GM19468 (cell line): ENCODE measurements at regions not wholly inside any gene's neighbourhood (a gene's known extent, or its start where the extent isn't known, plus 50 kb on each side); places are given as distances from the start of the nearest gene placed in this dataset.
"Not testable (repeated sequence)": the region's sequence is repeated elsewhere in the genome, so short reads cannot be mapped to it uniquely, and the experiment has no call there.

Experiments used
- ATAC-seq: cut with Tn5 transposase; IDR thresholded peaks from one replicate; pipeline ENCODE4 v1.9.1; 2021; ENCODE audit warnings: mild to moderate bottlenecking, moderate library complexity, moderate number of reproducible peaks; ENCODE audit not compliant: unreplicated experiment; ENCODE audit errors: extremely low read depth

DNA sequence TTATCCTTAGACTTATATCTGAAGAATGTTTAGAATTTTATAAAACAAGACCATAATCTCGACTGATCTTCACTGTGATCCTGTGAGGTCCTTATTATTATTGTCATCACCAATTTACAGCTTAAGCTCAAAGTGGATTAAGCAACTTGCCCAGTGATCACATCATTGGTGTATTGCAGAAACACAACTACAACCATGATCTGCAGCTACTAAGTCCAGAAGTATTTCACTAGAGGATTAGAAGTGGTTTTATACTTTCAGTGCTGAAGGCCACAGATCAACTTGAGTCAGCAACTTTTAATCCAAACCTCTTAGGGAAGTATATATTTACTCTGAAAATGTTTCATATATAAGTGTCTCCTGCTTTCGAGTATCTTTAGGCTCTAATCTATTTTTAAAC lies 624.3 kb upstream of the SOX9 start:
- ATAC-seq: no peak

DNA sequence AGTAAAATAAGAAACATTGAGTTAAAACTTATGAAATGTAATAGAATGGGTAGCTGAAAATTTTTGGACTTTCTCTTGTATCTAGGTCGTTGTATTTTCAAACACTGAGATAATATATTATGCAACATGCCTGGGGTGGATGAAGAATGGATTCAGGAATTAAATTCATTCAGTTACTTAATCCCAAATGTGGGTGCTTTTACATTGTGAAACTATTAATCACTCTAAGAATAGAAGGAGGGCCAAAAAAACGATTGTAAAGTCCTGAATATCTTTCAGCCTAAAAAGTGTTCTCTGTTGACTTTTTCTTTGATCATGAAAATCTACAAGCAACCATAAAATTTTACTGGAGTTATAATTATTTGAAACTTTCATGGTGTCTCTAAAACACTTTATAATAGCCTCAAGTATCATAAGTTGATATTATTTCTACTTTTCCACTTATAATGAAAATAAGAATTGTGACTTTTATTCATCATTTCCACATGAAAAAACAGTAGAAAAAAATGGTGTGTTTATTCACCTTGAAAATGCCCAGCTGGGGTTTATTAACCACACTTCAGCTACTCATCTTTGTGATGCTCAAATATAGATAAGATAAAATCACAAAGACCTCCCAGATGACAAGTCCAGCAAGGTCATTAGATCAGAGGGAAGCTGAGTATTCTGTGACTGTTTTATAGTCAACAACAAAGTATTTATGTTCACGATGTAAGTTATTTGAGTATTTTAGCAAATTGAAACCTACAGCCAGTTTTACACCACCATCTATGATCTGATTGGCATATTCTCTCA lies 619.9 kb upstream of the SOX9 start:
- ATAC-seq: no peak

DNA sequence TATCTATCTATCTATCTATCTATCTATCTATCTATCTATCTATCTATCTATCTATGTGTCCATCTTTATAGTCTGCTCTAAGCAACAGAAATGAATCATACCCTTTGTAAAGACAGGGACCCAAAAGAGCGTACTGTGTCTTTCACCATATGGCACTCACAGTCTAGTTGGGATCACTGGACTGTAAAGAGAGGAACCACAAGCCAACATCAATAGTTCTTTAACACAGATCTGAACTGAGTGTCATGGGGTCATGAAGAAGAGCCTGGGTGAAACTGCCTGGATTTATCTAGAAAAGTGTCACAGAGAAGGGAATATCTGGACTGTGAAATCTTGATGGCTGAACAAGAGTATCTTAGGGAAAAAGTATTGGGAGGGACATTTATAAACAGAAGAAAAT lies 619.1 kb upstream of the SOX9 start:
- no peak for ATAC-seq

DNA sequence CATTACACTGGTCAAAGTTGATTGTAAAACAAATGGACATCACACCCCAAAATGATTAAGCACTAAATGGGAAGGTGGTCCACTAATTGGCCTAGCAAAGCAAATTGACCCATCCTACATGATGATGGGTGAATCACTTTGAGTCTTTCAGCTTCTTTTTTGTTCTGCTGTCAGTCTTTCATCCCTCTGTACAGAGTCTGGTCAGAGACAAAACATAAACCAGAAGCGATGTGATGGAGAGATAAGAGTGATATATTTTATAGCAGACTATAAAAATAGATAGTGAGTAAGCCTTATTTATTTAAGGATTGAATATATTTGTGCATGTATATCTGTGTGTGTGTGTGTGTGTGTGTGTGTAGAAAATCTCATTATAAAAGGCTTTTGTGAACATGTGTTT lies 618.4 kb upstream of the SOX9 start:
- ATAC-seq: no peak

DNA sequence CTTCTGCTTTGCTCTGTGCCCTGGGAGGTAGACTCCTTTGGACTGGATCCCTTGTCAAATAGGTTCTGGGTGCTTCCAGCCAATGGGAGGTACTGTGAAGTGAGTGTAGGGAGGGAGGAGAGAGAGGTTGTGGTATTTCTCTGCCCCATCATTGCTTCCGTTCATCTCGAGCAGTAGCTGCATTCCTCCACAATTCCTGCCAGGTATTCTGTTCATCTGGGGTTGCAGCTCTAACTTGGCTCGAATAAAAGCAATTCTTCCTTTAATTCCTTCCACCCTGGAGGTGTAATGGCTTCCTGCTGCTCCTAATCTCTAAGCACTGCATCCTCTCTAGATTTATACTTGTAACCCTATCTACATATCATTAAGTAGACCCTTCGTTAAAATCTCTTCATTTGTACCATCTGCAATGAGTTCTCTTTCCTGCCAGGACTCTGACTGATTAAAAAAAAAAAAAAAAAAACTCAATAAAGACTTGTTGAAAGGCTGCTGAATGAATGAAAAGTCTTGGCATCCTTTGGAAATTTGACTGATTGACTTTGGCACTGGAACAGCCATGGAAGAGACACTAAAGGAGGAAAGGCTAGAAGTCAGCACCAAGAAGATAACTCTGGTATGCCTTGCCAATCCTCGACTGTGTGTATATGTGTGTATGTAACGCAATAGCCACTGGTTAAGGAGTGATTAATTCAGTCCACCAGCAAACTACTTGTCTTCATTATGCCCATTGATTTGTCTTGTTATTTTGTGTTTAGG lies 616.9 kb upstream of the SOX9 start:
- no peak for ATAC-seq

DNA sequence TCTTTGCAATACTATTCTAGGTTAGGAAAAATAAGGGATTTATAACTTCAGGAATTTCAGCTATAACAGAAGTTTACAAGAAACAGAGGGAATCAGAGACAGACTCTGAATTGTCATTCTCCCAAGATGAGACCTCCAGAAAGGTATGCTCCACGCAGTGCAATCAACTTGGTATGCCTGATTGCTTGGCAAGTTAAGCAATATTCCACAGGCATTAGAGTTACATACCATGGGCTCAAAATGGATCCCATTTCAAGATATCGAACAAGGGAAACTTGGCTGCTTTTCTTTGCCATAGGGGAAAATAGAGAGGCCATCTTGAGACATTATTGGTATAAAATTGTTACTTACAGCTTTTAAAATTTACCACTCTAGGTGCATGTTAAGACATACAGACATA lies 615.6 kb upstream of the SOX9 start:
- ATAC-seq: no peak

DNA sequence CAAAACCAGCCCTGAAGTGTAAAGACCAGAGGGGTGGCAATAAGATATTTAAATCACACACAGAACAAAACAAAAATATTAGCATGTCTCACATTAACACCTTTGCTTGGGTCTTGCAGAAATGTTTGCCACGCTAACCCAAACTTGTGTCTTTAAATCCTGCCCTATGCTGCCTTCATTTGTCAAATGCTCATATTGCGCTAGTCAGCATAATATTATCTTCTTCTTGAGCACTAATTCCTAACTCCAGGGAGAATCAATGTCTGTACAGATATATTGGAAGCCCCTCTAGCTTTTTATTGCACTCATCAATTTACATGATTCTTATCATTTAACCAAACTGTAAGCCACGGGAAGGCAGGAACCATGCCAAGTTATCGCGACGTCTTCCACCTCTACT lies 614.8 kb upstream of the SOX9 start:
- no peak for ATAC-seq

DNA sequence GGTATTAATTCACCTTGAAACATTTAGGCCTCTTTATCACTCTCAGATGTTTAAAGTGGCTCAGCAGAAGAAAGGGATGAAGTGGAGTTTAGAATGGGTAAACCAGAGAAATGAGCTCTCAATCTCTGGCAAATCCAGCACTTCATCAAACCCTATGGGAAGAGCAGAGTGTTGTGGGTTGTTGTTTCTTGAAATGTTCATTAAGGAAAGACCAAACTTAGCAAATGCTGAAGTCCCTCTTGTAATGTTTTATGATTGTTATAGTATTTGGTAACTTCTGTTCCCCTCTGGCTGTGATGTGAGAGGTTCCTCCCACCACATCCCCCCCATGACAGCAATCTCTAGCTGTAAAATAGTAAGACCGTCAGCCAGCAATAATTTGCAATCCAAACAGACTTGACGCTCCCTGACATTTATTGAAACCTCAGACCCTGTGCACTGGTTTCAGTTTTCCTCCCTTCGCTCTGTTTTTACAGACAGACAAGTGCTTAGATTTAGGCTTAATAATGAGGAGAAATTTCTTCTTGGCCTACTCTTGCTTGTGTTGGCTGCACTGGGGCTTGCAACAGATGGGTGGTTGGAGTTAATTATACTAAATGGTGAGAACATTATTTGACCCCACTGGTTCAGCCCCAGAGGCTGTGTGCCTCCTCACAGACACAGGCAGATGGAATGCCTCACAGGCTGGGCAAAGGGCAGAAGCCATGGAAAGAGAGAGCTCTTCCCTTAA lies 609.4 kb upstream of the SOX9 start:
- no peak for ATAC-seq

DNA sequence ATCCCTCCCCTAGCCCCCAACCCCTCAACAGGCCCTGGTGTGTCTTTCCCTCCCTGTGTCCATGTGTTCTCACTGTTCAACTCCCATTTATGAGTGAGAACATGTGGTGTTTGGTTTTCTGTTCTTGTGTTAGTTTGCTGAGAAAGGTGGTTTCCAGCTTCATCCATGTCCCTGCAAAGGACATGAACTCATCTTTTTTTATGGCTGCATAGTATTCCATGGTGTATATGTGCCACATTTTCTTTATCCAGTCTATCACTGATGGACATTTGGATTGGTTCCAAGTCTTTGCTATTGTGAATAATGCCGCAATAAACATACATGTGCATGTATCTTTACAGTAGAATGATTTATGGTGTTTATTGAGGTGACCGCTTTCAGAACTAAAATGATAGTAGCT lies 607.1 kb upstream of the SOX9 start:
- not testable (repeated sequence) for ATAC-seq

DNA sequence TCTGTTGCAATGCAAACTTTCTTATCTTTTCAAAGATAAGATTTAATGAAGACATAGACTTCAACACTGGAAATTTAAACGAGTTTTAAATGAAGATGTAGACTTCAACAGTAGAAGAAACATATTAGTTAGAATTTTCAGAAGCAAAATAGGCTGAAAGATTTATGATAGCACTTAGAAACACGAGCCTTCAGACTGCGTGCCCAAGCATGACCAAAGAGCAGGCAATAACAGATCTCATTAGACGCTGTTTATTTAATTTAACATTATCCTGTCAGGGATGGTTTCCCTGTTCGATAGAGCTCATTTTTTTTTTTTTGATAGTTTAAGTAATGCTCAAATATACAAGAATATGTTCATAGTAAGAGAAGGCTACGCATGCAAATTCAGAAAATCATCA lies 604.7 kb upstream of the SOX9 start:
- ATAC-seq: no peak

DNA sequence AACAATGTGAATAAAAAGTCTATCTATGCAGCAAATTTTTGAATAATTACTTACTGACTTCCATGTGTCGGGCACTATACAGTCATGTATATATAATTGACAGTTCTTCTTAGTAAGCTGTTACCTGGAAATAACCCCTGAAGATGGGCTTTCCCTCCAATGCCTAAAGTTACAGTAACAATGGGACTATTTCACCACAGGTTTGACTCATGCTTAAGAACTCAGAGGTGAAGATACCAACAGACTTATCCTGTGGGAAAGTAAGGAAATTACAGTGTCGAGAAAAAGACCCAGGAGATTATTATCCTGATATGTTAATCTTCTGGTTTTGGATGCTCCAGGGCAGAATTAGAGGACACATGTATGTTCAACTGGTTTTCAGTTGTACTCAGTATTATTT lies 601.5 kb upstream of the SOX9 start:
- ATAC-seq: no peak

DNA sequence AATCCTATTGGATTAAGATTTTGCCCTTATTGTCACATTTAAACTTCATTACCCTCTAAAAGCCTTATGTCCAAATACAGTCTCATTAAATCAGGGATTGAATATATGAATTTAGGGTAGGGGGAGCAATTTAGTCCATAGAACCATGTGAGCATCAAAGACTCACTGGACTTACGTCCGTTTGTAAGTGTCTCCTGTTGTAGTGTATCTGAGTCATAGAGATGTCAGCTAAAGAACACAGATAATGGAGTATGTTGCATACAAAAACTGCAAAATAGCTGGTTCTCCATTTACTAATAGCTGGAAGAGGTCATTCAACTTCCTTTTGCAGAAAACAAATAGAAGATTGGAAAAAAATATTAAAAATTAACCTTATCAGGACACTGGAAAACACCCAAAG lies 599.1 kb upstream of the SOX9 start:
- ATAC-seq: no peak

DNA sequence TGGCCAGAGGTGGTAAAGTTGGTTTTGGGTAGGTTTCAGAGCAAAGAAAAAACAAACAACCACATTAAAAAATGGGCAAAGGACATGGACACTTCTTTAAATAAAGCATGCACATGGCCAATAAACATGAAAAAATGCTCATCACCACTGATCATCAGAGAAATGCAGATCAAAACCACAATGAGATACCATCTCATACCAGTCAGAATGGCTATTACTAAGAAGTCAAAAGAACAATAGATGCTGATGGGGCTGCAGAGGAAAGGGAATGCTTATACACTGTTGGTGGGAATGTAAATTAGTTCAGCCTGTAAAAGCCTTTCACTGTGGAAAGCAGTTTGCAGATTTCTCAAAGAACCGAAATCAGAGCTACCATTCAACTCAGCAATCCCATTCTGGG lies 598.4 kb upstream of the SOX9 start:
- ATAC-seq: no peak

DNA sequence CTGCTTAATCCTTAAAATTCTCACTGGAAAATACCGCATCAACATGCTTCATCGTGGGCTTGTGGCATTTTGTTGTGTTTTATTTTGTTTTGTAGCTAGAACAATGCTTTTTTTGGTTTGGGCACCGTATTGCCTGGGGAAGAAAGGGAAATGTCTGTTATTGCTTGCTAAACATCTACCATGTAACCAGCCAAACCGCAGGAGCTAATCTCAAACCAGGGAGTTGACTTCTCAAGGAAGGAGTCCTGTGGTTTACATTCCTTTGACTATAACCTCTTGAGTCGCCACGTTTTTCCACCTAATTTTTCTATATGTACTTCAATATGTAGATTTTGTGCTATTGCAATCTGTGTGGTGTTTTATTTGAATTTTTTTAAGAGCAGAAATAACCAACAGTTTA lies 593.5 kb upstream of the SOX9 start:
- ATAC-seq: no peak

DNA sequence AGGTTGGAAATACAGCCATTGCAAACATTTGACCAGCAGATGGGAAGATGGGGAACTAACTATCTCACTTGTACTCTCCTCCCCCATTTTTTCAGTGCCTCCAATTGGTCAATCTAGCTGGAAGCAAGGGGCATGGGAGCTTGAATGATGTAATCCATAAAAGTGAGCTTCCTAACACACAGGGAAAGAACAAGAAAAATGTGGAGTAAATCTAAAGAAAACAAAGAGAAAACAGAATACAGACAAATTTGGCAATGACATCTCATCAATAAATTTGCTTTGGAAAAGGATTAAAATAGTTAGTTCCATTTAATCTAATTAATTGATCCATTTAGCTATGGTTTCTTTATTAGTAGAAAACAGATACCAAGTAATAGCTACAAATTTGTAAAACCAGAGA lies 592.6 kb upstream of the SOX9 start:
- ATAC-seq: no peak

DNA sequence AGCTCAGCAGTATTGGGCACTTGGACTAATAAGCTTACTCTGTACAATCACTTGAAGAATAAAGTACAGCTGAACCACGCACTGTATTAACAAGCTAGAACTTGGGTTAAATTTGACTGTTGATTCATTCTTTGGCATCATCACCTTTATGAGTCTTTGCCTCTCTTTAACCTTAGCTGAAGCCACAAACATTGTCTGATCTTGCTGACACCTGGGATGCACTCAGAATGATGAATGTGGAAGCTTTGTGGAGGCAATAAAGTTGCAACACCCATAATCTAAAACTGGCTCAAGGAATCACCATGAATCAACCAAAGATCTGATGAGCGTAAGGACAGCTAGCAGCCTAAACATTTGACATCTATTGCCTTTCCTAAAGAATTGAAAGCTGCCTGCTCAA lies 590.6 kb upstream of the SOX9 start:
- no peak for ATAC-seq

DNA sequence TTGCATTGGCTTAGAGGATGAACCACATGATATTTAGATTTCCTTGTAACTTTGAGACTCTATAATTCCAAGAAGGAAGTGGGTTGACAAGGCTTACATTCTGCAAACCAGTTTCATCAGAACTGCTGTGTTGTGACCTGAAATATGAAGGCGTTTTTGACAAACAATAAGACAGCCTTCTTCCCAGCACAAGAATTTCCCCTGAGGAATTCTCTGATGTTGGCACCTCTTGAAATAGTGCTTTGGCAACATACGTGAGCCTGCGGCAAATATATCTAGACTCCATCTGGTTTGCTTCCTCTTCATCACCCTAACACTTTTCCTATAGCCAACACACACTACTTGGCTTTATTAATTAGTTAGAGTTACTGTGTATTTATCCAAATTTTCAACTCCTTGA lies 585.5 kb upstream of the SOX9 start:
- no peak for ATAC-seq

DNA sequence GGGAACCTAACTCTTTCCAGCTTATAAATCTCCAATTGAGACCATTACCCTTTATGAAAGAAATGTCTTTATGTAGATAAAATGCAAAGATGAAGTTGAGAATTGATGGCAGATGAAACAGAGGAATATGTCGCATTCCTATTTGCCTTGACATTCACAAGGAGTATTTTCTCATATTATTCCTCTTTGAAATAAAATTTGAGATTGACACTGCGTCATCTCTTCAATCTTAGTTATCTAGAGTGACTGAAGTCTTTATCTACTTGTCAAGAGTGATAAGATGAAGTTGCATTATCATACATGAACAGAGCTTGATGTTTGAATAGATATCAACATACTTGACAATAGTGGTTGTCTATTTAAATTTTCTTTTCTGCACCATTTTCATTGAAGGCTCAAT lies 574.4 kb upstream of the SOX9 start:
- no peak for ATAC-seq

DNA sequence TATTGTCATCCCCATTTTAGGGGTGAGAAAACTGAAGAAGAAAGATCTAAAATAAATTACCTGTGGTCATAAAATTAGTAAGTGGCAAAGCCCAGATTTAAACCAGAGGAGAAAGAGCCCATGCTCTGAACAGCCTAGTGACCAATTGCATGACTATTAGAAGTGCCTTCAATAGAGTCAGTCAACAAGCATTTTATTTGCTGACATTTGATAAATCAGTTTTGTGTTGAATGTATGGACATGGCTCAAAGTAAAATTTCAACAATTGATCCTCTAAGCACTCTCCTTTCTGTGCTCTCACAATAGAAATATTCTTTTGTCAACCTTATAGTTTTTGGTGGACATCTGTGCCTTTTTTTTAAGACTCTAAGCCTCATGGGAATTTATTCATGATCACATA lies 572.9 kb upstream of the SOX9 start:
- ATAC-seq: no peak

DNA sequence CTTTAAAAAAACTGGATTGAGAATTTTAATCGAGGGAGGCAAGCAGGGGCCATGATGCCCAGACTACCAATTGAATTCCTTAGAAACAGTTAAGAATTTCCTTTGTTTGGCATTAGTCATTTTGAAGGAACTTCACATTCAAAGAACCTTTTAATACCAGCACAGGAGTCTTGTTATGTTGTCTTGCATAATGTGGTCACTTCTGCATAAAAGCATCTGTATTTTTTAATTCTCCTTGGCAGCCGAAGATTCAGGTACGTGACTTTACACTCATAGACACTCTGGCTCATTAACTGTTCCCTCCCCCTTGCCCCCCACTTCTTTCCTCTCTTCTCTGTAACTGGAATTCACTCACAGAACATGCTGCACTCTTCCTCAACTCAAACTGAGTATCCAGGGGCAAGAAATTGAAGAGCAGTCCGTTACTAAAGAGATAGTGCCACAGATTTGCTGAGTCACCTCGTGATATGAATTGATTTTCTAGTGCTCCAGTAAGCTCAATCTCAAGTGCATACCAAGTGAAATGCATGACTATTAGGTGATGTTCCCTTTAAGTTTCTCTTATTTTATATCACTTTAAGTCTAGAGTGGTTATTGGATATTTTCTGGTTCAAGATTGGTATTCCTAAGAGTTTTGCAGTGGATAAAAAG lies 572.2 kb upstream of the SOX9 start:
- ATAC-seq: no peak

DNA sequence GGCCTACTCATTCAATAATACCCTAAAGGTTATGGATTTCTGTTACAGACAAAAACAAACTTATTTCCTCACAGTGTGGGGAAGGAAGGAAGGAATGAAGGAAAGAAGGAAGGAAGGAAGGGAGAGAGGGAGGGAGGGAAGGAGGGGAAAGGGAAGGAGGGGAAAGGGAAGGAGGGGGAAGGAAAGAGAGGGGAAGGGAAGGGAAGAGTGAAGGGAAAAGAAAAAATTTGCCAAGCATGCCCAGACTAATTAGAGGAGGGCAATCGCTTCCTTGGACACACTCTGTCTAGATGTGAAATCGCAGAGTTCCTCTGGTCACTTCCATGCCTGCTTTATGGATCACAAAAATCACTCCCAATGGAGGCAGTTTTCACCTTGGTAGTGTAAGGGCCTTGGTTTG lies 570.1 kb upstream of the SOX9 start:
- no peak for ATAC-seq
